ENCODE measurements at regions not wholly inside any gene's neighbourhood (a gene's known extent, or its start where the extent isn't known, plus 50 kb on each side); places are given as distances from the start of the nearest gene placed in this dataset.
"Not testable (repeated sequence)": the region's sequence is repeated elsewhere in the genome, so short reads cannot be mapped to it uniquely, and the experiment has no call there.

GRCh38 chr15:46961795-46962194, 755.5 kb upstream of the SEMA6D start:
- DNase-seq (ENCODE audit: low read depth): no peak
- TF ChIP-seq, protein P1, sequence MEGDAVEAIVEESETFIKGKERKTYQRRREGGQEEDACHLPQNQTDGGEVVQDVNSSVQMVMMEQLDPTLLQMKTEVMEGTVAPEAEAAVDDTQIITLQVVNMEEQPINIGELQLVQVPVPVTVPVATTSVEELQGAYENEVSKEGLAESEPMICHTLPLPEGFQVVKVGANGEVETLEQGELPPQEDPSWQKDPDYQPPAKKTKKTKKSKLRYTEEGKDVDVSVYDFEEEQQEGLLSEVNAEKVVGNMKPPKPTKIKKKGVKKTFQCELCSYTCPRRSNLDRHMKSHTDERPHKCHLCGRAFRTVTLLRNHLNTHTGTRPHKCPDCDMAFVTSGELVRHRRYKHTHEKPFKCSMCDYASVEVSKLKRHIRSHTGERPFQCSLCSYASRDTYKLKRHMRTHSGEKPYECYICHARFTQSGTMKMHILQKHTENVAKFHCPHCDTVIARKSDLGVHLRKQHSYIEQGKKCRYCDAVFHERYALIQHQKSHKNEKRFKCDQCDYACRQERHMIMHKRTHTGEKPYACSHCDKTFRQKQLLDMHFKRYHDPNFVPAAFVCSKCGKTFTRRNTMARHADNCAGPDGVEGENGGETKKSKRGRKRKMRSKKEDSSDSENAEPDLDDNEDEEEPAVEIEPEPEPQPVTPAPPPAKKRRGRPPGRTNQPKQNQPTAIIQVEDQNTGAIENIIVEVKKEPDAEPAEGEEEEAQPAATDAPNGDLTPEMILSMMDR (IDR thresholded peaks at IDR 0.05; ENCODE audit: insufficient read depth, low read length): no peak

DNA sequence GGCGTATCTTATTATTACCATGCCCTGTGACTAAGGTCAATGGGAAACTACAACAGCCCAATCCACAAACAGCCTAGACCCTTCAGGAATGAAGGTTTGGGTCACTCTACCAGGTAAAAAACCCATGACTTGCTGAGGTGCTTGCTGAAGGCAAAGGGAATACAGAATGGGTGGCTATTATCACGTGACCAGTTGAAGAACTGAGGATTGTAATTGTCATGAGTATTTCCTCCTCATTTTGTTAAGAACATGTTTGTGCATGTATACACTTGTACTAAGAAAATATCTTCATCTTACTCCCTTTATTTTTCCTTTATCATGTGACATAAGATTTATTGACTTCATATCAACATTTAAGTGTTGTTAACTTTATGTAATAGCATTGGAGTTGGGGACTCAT, 729.2 kb upstream of the SEMA6D start:
- H3K4me3 ChIP-seq (ENCODE audit: low read depth, low read length); DNase-seq (ENCODE audit: low read depth): not testable (repeated sequence)

More at GRCh38 chr15:46961795-46962194, 755.5 kb upstream of the SEMA6D start:
- no peak overlapping the region for H3K4me3 ChIP-seq (ENCODE audit: low read depth, low read length)

DNA sequence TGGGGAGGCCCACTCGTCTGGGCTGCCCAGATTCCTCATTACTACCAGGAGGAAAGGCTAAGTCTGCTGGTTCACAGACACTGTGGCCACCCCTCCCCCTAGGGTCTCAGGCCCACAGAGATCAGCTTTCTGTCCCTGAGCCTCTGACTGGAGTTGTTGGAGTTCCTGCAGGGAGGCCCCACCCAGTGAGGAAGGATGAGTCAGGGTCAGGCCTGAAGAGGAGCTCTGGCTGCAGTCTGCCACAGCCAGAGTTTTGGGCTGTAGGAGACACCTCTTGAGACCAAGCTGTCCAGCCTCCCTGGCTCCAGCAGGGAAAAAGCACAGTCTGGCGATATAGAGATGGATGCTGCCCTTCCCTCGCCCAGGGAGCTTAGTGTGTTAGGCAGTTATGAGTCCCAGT, 720.9 kb upstream of the SEMA6D start:
- DNase-seq (ENCODE audit: low read depth): no peak
- TF ChIP-seq, protein P1 (IDR thresholded peaks at IDR 0.05; ENCODE audit: insufficient read depth, low read length): no peak
- no peak overlapping the region for H3K4me3 ChIP-seq (ENCODE audit: low read depth, low read length)

- H3K4me3 ChIP-seq (ENCODE audit: low read depth, low read length): no peak overlapping the region
- no peak for DNase-seq (ENCODE audit: low read depth)
- TF ChIP-seq, protein P1 (IDR thresholded peaks at IDR 0.05; ENCODE audit: insufficient read depth, low read length): no peak
Measured at GRCh38 chr15:46997501-46997900, 719.8 kb upstream of the SEMA6D start.

DNA sequence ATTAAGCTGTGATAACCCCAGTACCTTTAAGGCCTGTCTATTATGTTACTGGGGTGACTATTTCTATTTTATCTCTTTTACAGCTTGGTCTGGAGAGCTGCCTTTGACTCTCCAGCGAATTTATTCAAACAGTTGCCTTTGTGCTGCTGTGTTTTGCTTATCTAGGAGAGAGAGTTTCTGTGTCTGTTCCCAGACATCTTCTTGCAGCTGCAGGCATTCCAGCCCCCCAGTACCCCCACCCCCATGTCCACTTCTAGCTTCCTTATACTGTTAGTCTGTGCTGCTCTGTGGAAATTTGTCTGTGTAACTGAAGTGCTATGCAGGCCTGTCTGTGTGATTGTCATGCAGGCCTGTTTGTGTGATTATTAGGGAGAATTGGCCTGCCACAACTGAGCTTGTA, 713.7 kb upstream of the SEMA6D start:
- DNase-seq (ENCODE audit: low read depth): no peak
- TF ChIP-seq, protein P1 (IDR thresholded peaks at IDR 0.05; ENCODE audit: insufficient read depth, low read length): no peak
- H3K4me3 ChIP-seq (ENCODE audit: low read depth, low read length): no peak overlapping the region

- no peak overlapping the region for H3K4me3 ChIP-seq (ENCODE audit: low read depth, low read length)
- TF ChIP-seq, protein P1 (IDR thresholded peaks at IDR 0.05; ENCODE audit: insufficient read depth, low read length): no peak
- no peak for DNase-seq (ENCODE audit: low read depth)
Measured at GRCh38 chr15:47013446-47013845, 703.9 kb upstream of the SEMA6D start.

DNA sequence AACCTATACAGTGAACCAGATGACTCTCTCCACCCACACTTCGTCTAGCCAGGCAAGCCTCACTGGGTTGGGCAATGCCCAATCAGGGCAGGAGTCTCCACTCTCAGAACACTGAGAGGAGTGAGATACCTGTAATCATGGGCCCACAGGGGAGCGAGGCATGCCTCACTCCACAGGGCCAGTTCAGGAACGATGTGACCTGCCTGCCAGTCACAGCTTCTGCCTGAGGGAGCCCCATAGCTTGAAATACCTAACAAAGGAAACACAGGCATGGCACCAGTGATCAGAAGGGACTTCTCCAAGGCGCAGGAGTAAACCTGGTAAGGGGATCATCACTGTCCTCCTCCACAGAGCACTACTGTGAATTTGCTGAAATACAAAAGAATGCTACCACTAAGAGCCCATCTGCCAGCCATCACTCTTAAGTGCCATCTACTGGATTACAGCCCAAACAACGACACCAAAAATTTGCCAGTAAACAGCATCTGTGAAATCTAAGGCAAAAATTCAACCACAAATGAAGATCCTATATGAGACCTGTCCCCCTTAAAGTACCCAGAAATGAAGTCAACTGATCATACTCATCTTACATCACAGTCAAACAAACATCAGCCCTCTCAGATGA, 689.9 kb upstream of the SEMA6D start:
- DNase-seq (ENCODE audit: low read depth): no peak
- TF ChIP-seq, protein P1 (IDR thresholded peaks at IDR 0.05; ENCODE audit: insufficient read depth, low read length): no peak
- H3K4me3 ChIP-seq (ENCODE audit: low read depth, low read length): no peak overlapping the region

All from fibroblast of the aortic adventitia (primary cell).